Progenitor cell of endocrine pancreas (in vitro differentiated cells): ENCODE measurements at regions not wholly inside any gene's neighbourhood (a gene's known extent, or its start where the extent isn't known, plus 50 kb on each side); places are given as distances from the start of the nearest gene placed in this dataset.

Source experiments
- DNase-seq: peaks from one replicate; pipeline ENCODE4 v3.0.0; 2021; ENCODE audit warnings: low spot score; ENCODE audit not compliant: unreplicated experiment
- H3K27ac Mint-ChIP-seq: 2 replicates; pipeline ENCODE4 v1.8.0; 2021; ENCODE audit warnings: mild to moderate bottlenecking, moderate library complexity, mixed read lengths
- H3K27me3 Mint-ChIP-seq: 2 replicates; pipeline ENCODE4 v1.8.0; 2021; ENCODE audit warnings: mixed read lengths
- H3K36me3 Mint-ChIP-seq: 2 replicates; pipeline ENCODE4 v1.8.0; 2022; ENCODE audit warnings: mixed read lengths; ENCODE audit not compliant: insufficient read depth
- H3K4me1 Mint-ChIP-seq: 2 replicates; pipeline ENCODE4 v1.8.0; 2021; ENCODE audit warnings: low read depth, mixed read lengths
- H3K4me3 Mint-ChIP-seq: 2 replicates; pipeline ENCODE4 v1.8.0; 2021; ENCODE audit warnings: low read depth, mild to moderate bottlenecking, moderate library complexity, mixed read lengths
- H3K9me3 Mint-ChIP-seq: 2 replicates; pipeline ENCODE4 v1.8.0; 2021; ENCODE audit warnings: low read depth, mixed read lengths
- TF ChIP-seq, protein P1 (sequence below): fragments of 200-600 bp; sonication (generic); IDR thresholded peaks from one replicate; pipeline ENCODE4 v1.5.0; 2021; ENCODE audit warnings: antibody characterized with exemption, mild to moderate bottlenecking; ENCODE audit not compliant: unreplicated experiment

DNA sequence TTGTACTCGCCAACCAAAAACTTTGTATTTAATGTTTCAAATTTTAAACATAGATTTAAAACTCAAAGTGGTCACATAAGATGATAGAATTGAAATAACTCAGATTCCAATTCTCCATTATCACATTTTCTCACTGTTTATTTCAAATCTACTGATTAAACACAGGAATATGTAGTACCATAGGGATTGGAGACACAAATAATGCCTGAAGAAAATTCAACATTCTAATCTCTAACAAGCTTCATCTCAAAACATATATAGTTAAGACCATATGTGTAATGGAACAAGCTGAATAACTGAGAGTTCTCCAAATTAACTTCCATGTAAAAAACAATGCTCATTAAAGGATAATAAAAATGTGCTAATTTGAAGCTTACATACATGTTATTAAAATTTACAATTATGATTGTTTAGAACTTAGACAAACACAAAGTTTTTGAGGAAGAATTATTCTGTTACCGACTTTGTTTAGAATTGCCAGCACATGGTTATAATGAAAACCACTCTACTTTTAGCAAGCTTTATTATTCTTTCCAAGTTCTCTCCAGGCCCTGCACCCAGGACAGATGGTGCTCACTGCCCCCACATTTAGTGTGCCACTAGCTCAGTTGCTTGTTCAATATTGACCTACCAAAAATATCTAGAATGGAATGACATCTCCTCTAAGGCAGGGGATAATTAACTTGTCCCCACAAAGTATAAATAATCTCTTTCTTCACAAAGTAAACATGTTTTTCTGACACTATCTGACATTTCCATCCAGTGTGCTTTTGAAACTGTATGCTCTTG is 467.2 kb downstream of the TTLL7 start:
- Mint-ChIP-seq H3K9me3 (peaks cover 16% of the 10 kb centered on the region), H3K36me3 (no peaks in the 10 kb centered on the region), H3K4me1 (peaks cover 4% of the 10 kb centered on the region), H3K27me3 (no peaks in the 10 kb centered on the region), H3K4me3 (no peak overlapping the region), H3K27ac (no peak overlapping the region)
- no peak for DNase-seq
- TF ChIP-seq, protein P1, sequence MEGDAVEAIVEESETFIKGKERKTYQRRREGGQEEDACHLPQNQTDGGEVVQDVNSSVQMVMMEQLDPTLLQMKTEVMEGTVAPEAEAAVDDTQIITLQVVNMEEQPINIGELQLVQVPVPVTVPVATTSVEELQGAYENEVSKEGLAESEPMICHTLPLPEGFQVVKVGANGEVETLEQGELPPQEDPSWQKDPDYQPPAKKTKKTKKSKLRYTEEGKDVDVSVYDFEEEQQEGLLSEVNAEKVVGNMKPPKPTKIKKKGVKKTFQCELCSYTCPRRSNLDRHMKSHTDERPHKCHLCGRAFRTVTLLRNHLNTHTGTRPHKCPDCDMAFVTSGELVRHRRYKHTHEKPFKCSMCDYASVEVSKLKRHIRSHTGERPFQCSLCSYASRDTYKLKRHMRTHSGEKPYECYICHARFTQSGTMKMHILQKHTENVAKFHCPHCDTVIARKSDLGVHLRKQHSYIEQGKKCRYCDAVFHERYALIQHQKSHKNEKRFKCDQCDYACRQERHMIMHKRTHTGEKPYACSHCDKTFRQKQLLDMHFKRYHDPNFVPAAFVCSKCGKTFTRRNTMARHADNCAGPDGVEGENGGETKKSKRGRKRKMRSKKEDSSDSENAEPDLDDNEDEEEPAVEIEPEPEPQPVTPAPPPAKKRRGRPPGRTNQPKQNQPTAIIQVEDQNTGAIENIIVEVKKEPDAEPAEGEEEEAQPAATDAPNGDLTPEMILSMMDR = no peak

DNA sequence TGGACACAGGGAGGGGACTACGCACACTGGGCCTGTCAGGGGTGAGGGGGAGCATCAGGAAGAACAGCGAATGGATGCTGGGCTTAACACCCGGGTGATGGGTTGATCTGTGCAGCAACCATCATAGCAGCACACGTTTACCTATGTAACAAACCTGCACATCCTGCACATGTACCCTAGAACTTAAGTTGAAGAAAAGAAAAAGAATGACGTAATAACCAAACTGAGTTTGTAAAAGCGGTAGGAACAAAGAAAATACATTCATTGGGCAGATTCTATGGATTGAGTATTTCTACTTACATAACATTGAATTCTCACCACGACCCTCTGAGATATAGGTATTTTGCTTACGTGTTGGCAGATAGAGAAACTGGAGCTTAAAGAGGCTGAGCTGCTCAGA is 468.4 kb downstream of the TTLL7 start:
- Mint-ChIP-seq H3K9me3 (peaks cover 7% of the 10 kb centered on the region), H3K36me3 (no peaks in the 10 kb centered on the region), H3K27me3 (no peaks in the 10 kb centered on the region), H3K27ac (no peak overlapping the region), H3K4me1 (peaks cover 4% of the 10 kb centered on the region), H3K4me3 (no peak overlapping the region)
- no peak for DNase-seq
- TF ChIP-seq, protein P1 = no peak

DNA sequence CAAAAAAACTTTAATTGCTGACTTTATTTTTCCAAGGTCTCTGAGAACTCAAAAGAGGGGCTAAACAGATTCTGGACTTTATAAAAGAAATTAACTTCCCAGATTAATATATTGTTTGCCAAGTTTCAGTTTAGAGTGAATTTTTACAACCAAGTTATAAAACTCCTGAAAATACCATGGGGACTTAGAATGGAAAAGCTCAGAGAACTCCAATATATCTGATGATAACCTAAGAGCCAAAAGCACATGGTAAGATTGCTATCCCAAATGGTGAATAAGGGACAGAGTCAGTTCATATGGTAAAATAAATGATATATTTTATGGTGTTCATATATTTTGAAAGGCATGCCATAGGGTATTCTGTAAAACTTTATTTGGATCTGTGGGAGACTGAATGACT is 470.9 kb downstream of the TTLL7 start:
- H3K4me3 Mint-ChIP-seq = no peak overlapping the region
- DNase-seq = no peak
- H3K36me3 Mint-ChIP-seq = no peaks in the 10 kb centered on the region
- TF ChIP-seq, protein P1 = no peak
- no peak overlapping the region for H3K27ac Mint-ChIP-seq
- H3K27me3 Mint-ChIP-seq = no peaks in the 10 kb centered on the region
- H3K9me3 Mint-ChIP-seq = no peaks in the 10 kb centered on the region
- peaks cover 4% of the 10 kb centered on the region for H3K4me1 Mint-ChIP-seq

DNA sequence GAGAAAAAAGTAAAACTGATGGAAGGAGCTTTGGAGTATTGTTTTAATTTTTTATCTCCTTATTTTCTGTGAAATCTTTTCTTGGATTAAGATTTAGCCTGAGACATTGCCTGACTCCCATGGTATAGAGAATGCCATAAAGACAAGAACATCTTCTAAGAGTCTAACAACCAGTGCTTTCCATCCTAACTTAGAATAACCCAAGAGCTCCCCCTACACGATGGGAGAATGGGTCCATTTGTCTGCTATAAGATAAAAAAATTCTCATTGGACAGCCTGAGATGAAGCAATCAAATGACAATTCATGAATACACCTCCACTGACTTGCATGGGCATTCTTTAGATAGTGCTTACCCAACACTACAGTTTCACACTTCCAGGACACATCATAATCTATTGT is 478.1 kb downstream of the TTLL7 start:
- Mint-ChIP-seq H3K36me3 (no peaks in the 10 kb centered on the region), H3K4me1 (no peaks in the 10 kb centered on the region), H3K4me3 (no peak overlapping the region), H3K9me3 (no peaks in the 10 kb centered on the region), H3K27ac (no peak overlapping the region), H3K27me3 (no peaks in the 10 kb centered on the region)
- TF ChIP-seq, protein P1 = no peak
- DNase-seq = no peak

DNA sequence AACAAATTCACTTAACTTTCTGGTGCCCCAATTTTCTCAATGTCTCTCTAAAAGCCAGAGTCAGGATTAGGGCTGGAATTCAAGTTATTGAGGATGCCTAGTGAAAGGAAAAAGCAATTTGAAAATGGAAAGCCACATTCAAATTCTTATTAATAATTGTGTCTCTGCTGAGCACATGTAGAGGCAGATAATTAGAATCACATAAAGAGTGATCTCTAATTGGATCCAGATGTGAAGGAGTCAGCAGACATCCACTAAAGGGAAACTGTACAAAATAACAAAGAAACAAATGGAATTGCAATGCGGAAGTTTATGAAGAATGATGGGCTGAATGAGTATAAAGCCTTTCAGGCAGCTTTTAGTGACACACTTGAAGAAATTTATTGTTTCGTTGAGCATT is 482.6 kb downstream of the TTLL7 start:
- Mint-ChIP-seq H3K9me3 (no peaks in the 10 kb centered on the region), H3K36me3 (no peaks in the 10 kb centered on the region), H3K4me3 (no peak overlapping the region), H3K27me3 (no peaks in the 10 kb centered on the region), H3K4me1 (no peaks in the 10 kb centered on the region), H3K27ac (no peak overlapping the region)
- TF ChIP-seq, protein P1 = no peak
- no peak for DNase-seq
